ENCODE measurements at regions not wholly inside any gene's neighbourhood (a gene's known extent, or its start where the extent isn't known, plus 50 kb on each side); places are given as distances from the start of the nearest gene placed in this dataset.
A peak's percentile ranks its signal among the peaks of the same experiment; 100 is the strongest.
"Not testable (repeated sequence)": the region's sequence is repeated elsewhere in the genome, so short reads cannot be mapped to it uniquely, and the experiment has no call there.

GRCh38 chr2:136314240-136314639 lies 196.3 kb upstream of the CXCR4 start:
- TF ChIP-seq CTCF (IDR thresholded peaks at IDR 0.05): no peak
- no peaks in the 10 kb centered on the region for H3K36me3 Mint-ChIP-seq (ENCODE audit: low read depth)
- ChIA-PET POLR2A (interaction anchor here (0.6 kb wide), 1 partner anchor 9 kb away, joined by 4 read pairs; no protein-coding TSS in a partner anchor), CTCF (interaction anchor here (1.3 kb wide), 1 partner anchor 55 kb away, joined by 4 read pairs; no protein-coding TSS in a partner anchor)
- DNase-seq: no peak
- H3K4me3 Mint-ChIP-seq: no peak overlapping the region
- no peak for ATAC-seq (ENCODE audit: poor library complexity)
- H3K9me3 Mint-ChIP-seq: no peaks in the 10 kb centered on the region
- H3K4me1 ChIP-seq (ENCODE audit: insufficient read depth, low read length): peaks cover 8% of the 10 kb centered on the region
- H3K27me3 Mint-ChIP-seq: no peaks in the 10 kb centered on the region
- H3K27ac Mint-ChIP-seq: no peak overlapping the region
- intact Hi-C loops (cut with DNase I, micrococcal nuclease): no loop called here
- no peak overlapping the region for H3K4me3 ChIP-seq (ENCODE audit: low read length)
- H3K27ac ChIP-seq (ENCODE audit: low read depth in 1 of 2, low read length in 2 of 2): no peak overlapping the region
- H3K27me3 ChIP-seq (ENCODE audit: control insufficient read depth in 1 of 2, insufficient read depth in 2 of 2, low read length in 2 of 2): no peaks in the 10 kb centered on the region
- peaks cover 16% of the 10 kb centered on the region for H3K4me1 Mint-ChIP-seq (ENCODE audit: low read depth)
- no peaks in the 10 kb centered on the region for H3K36me3 ChIP-seq (ENCODE audit: insufficient read depth, low read length)
- H3K9me3 ChIP-seq (ENCODE audit: control insufficient read depth in 1 of 2, insufficient read depth in 1 of 2, low read length in 2 of 2): no peaks in the 10 kb centered on the region

GRCh38 chr2:136312568-136312967 lies 194.6 kb upstream of the CXCR4 start:
- H3K4me1 Mint-ChIP-seq (ENCODE audit: low read depth): peaks cover 13% of the 10 kb centered on the region
- H3K36me3 ChIP-seq (ENCODE audit: insufficient read depth, low read length); H3K27me3 ChIP-seq (ENCODE audit: control insufficient read depth in 1 of 2, insufficient read depth in 2 of 2, low read length in 2 of 2); H3K36me3 Mint-ChIP-seq (ENCODE audit: low read depth); H3K4me1 ChIP-seq (ENCODE audit: insufficient read depth, low read length); intact Hi-C loops (cut with DNase I, micrococcal nuclease); H3K4me3 ChIP-seq (ENCODE audit: low read length); DNase-seq; H3K27ac ChIP-seq (ENCODE audit: low read depth in 1 of 2, low read length in 2 of 2); H3K9me3 ChIP-seq (ENCODE audit: control insufficient read depth in 1 of 2, insufficient read depth in 1 of 2, low read length in 2 of 2); H3K9me3 Mint-ChIP-seq; H3K27ac Mint-ChIP-seq; H3K27me3 Mint-ChIP-seq; CTCF ChIA-PET; POLR2A ChIA-PET; ATAC-seq (ENCODE audit: poor library complexity); H3K4me3 Mint-ChIP-seq: not testable (repeated sequence)

GRCh38 chr2:136310797-136311603 lies 193.1 kb upstream of the CXCR4 start:
- intact Hi-C loops (cut with DNase I, micrococcal nuclease): no loop called here
- Mint-ChIP-seq H3K27me3 (no peaks in the 10 kb centered on the region), H3K4me1 (ENCODE audit: low read depth) (peaks cover 13% of the 10 kb centered on the region), H3K36me3 (ENCODE audit: low read depth) (no peaks in the 10 kb centered on the region), H3K4me3 (no peak overlapping the region), H3K27ac (no peak overlapping the region), H3K9me3 (no peaks in the 10 kb centered on the region)
- Histone ChIP-seq H3K4me1 (ENCODE audit: insufficient read depth, low read length) (peaks cover 6% of the 10 kb centered on the region), H3K27me3 (ENCODE audit: control insufficient read depth in 1 of 2, insufficient read depth in 2 of 2, low read length in 2 of 2) (no peaks in the 10 kb centered on the region), H3K4me3 (ENCODE audit: low read length) (no peak overlapping the region), H3K36me3 (ENCODE audit: insufficient read depth, low read length) (no peaks in the 10 kb centered on the region), H3K27ac (ENCODE audit: low read depth in 1 of 2, low read length in 2 of 2) (no peak overlapping the region), H3K9me3 (ENCODE audit: control insufficient read depth in 1 of 2, insufficient read depth in 1 of 2, low read length in 2 of 2) (no peaks in the 10 kb centered on the region)
- no peak for ATAC-seq (ENCODE audit: poor library complexity)
- TF ChIP-seq CTCF (IDR thresholded peaks at IDR 0.05): no peak
- ChIA-PET POLR2A (interaction anchor here (0.7 kb wide), 1 partner anchor 25 kb away, joined by 3 read pairs; no protein-coding TSS in a partner anchor), CTCF (interaction anchor here (0.7 to 1.6 kb wide), 3 partner anchors 8 to 100 kb away, joined by 3 read pairs; no protein-coding TSS in a partner anchor)
- DNase-seq: peak in 2 of 14 experiments; percentile 11 to 17
